ENCODE measurements at regions not wholly inside any gene's neighbourhood (a gene's known extent, or its start where the extent isn't known, plus 50 kb on each side); places are given as distances from the start of the nearest gene placed in this dataset.

DNA sequence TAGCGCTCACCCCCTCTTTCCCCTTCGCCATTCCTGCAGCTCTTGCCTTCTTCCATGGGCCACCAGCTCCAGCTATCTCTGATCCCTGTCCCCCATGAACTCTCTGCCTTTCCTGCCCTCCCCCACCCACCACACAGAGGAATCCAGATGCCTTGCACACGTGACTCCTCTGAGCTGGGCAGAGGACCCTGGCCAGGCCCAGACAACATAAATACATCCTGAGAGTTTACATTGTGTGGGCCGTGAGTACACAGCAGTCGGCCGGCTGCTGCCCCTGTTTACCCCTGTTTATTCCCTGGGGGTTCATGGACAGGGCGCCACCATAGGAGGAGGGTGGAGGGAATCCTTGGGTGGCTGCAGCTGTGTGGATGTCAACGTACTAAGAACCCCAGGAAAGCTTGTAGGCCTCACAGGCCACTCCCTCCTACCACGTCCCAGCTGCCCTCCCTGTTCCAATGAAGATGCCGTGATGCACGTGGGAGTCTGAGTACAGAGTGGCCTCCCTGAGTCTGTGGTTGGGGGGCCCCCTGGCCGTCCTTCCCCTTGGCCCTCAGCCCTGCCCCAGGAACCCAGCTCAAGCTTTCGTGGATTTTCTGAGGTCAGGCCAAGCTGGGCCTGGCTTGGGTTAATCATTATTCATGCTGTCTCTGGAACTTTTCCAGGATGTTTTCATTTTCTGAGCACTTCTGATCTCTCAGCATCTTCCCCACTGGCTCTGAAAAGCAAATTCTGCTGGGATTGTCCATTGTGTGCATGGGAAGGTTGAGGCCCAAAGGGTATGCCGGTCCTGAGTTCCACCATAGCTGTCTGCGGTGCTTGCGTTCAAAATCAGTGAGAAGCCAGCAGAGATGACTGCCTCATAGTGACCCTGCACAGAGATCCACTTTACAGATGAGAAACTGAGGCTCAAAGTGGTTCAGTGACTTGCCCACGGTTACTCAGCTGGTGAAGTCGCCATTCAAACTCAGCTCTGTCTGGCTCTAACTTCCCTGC lies 136.3 kb downstream of the MRPL14 start (continued):
- TF ChIP-seq SKIL (CRISPR knock-in tag; IDR thresholded peaks at IDR 0.05; ENCODE audit: borderline replicate concordance) (peak; percentile 100), ZNF83 (CRISPR knock-in tag; IDR thresholded peaks at IDR 0.05; ENCODE audit: borderline replicate concordance) (no peak), MYPOP (CRISPR knock-in tag; IDR thresholded peaks at IDR 0.05) (peak; percentile 95), ATM (IDR thresholded peaks at IDR 0.05; ENCODE audit: borderline replicate concordance) (no peak), ZSCAN5A (CRISPR knock-in tag; IDR thresholded peaks at IDR 0.05; ENCODE audit: borderline replicate concordance) (no peak; the same call in 1 of the 2 replicates), BRCA1 (CRISPR knock-in tag; IDR thresholded peaks at IDR 0.05) (peak; percentile 81), ZNF333 (CRISPR knock-in tag; IDR thresholded peaks at IDR 0.05; ENCODE audit: borderline replicate concordance) (no peak), HDAC1 (CRISPR knock-in tag; IDR thresholded peaks at IDR 0.05) (peak; percentile 93), ZBTB3 (CRISPR knock-in tag; IDR thresholded peaks at IDR 0.05; ENCODE audit: borderline replicate concordance, low read depth) (peak; percentile 92; the same call in 1 of the 2 replicates), ZBTB8A (CRISPR knock-in tag; IDR thresholded peaks at IDR 0.05; ENCODE audit: borderline replicate concordance, low read depth) (no peak), ZNF441 (CRISPR knock-in tag; IDR thresholded peaks at IDR 0.05; ENCODE audit: borderline replicate concordance) (peak; percentile 28; the same call in 1 of the 2 replicates), KMT2A (CRISPR knock-in tag; IDR thresholded peaks at IDR 0.05) (no peak)
- TF ChIP-seq, protein P1, sequence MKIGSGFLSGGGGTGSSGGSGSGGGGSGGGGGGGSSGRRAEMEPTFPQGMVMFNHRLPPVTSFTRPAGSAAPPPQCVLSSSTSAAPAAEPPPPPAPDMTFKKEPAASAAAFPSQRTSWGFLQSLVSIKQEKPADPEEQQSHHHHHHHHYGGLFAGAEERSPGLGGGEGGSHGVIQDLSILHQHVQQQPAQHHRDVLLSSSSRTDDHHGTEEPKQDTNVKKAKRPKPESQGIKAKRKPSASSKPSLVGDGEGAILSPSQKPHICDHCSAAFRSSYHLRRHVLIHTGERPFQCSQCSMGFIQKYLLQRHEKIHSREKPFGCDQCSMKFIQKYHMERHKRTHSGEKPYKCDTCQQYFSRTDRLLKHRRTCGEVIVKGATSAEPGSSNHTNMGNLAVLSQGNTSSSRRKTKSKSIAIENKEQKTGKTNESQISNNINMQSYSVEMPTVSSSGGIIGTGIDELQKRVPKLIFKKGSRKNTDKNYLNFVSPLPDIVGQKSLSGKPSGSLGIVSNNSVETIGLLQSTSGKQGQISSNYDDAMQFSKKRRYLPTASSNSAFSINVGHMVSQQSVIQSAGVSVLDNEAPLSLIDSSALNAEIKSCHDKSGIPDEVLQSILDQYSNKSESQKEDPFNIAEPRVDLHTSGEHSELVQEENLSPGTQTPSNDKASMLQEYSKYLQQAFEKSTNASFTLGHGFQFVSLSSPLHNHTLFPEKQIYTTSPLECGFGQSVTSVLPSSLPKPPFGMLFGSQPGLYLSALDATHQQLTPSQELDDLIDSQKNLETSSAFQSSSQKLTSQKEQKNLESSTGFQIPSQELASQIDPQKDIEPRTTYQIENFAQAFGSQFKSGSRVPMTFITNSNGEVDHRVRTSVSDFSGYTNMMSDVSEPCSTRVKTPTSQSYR (CRISPR knock-in tag; IDR thresholded peaks at IDR 0.05; ENCODE audit: borderline replicate concordance), result peak; percentile 97
- TF ChIP-seq, protein P2, sequence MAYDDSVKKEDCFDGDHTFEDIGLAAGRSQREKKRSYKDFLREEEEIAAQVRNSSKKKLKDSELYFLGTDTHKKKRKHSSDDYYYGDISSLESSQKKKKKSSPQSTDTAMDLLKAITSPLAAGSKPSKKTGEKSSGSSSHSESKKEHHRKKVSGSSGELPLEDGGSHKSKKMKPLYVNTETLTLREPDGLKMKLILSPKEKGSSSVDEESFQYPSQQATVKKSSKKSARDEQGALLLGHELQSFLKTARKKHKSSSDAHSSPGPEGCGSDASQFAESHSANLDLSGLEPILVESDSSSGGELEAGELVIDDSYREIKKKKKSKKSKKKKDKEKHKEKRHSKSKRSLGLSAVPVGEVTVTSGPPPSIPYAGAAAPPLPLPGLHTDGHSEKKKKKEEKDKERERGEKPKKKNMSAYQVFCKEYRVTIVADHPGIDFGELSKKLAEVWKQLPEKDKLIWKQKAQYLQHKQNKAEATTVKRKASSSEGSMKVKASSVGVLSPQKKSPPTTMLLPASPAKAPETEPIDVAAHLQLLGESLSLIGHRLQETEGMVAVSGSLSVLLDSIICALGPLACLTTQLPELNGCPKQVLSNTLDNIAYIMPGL (CRISPR knock-in tag; IDR thresholded peaks at IDR 0.05; ENCODE audit: borderline replicate concordance in 1 of 2, low read depth in 1 of 2), result peak; percentile 73 to 75
- TF ChIP-seq, protein P3, sequence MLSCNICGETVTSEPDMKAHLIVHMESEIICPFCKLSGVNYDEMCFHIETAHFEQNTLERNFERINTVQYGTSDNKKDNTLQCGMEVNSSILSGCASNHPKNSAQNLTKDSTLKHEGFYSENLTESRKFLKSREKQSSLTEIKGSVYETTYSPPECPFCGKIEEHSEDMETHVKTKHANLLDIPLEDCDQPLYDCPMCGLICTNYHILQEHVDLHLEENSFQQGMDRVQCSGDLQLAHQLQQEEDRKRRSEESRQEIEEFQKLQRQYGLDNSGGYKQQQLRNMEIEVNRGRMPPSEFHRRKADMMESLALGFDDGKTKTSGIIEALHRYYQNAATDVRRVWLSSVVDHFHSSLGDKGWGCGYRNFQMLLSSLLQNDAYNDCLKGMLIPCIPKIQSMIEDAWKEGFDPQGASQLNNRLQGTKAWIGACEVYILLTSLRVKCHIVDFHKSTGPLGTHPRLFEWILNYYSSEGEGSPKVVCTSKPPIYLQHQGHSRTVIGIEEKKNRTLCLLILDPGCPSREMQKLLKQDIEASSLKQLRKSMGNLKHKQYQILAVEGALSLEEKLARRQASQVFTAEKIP (CRISPR knock-in tag; IDR thresholded peaks at IDR 0.05; ENCODE audit: borderline replicate concordance), result no peak
